A549 (cell line): ENCODE measurements at regions not wholly inside any gene's neighbourhood (a gene's known extent, or its start where the extent isn't known, plus 50 kb on each side); places are given as distances from the start of the nearest gene placed in this dataset.
"Not testable (repeated sequence)": the region's sequence is repeated elsewhere in the genome, so short reads cannot be mapped to it uniquely, and the experiment has no call there.

Experiments used
- ATAC-seq, 2 experiments: fragments of 200-7000 bp in 1 of 2; fragments of >200 bp in 1 of 2; cut with Nextera tagmentation in 1 of 2; cut with Tn5 transposase in 1 of 2; 3 replicates each; pipeline versions ENCODE4 v1.8.0 to v1.9.1; 2018 to 2020; ENCODE audit warnings: mild to moderate bottlenecking in 1 of 2, moderate library complexity in 1 of 2
- CTCF ChIA-PET: fragments of 300-600 bp; sonication (Branson Sonifier 250); formaldehyde crosslinking; extraction: SDS; loops from one replicate; lab custom pipeline; 2021; ENCODE audit warnings: antibody characterized with exemption, inconsistent platforms; lab: Yijun Ruan, JAX
- POLR2A ChIA-PET: fragments of 350-600 bp; formaldehyde crosslinking; extraction: SDS; loops from one replicate; lab custom pipeline; 2021; ENCODE audit warnings: antibody characterized with exemption, inconsistent platforms; lab: Yijun Ruan, JAX
- DNase-seq, 2 experiments: peaks; one replicate each; pipeline versions ENCODE4 v3.0.0 to v3.0.0-alpha.2; 2011 to 2016; ENCODE audit warnings: low read depth in 1 of 2, low spot score in 1 of 2
- FAIRE-seq: peaks from 2 replicates; lab custom pipeline; 2011; peaks lifted over from hg19 to GRCh38; lab: Jason Lieb, UNC
- H3K27ac ChIP-seq, 2 experiments: fragments of >200 bp; sonication (Bioruptor Twin); formaldehyde crosslinking; 3 replicates each; pipeline ENCODE4 v1.5.1; 2016 to 2017
- H3K4me1 ChIP-seq: fragments of >200 bp; sonication (Bioruptor Twin); formaldehyde crosslinking; 3 replicates; pipeline ENCODE4 v1.6.1; 2016
- H3K4me2 ChIP-seq: fragments of >200 bp; sonication (Bioruptor Twin); formaldehyde crosslinking; 3 replicates; pipeline ENCODE4 v1.6.1; 2016
- H3K4me3 ChIP-seq: fragments of >200 bp; sonication (Bioruptor Twin); formaldehyde crosslinking; 3 replicates; pipeline ENCODE4 v1.5.1; 2016
- H3K9me3 ChIP-seq: fragments of >200 bp; sonication (Bioruptor Twin); formaldehyde crosslinking; 3 replicates; pipeline ENCODE4 v1.6.1; 2016
- CBX8 ChIP-seq: fragments of 200-600 bp; sonication (generic); IDR thresholded peaks from 2 replicates; pipeline ENCODE4 v1.6.1; 2016
- EP300 ChIP-seq, 2 experiments: fragments of >200 bp; sonication (Bioruptor Twin); formaldehyde crosslinking; IDR thresholded peaks; 2 replicates in 1 of 2; 3 replicates in 1 of 2; pipeline ENCODE4 v1.6.1; 2016 to 2017
- ESRRA ChIP-seq: fragments of 150-350 bp; IDR thresholded peaks from 2 replicates; pipeline ENCODE4 v1.6.1; 2014; ENCODE audit warnings: mild to moderate bottlenecking, low read length, borderline replicate concordance
- FOSL2 ChIP-seq, 2 experiments: fragments of 450-650 bp in 1 of 2; fragments of >200 bp in 1 of 2; sonication (Bioruptor Twin) in 1 of 2; formaldehyde crosslinking; IDR thresholded peaks; 2 replicates each; pipeline versions ENCODE4 v1.5.0 to v1.6.1; 2016 to 2020; ENCODE audit warnings: mild to moderate bottlenecking in 1 of 2, moderate library complexity in 1 of 2
- HOXB13 ChIP-seq: fragments of 250-450 bp; sonication (Bioruptor Pico); IDR thresholded peaks from 2 replicates; pipeline ENCODE4 v1.5.0; 2020; ENCODE audit warnings: low read depth, mild to moderate bottlenecking, moderate library complexity
- JUN ChIP-seq, 2 experiments: fragments of >200 bp; sonication (Bioruptor Twin); formaldehyde crosslinking; IDR thresholded peaks; 2 replicates in 1 of 2; 3 replicates in 1 of 2; pipeline ENCODE4 v1.6.1; 2016 to 2017
- KDM5A ChIP-seq: fragments of 200-600 bp; sonication (generic); IDR thresholded peaks from 2 replicates; pipeline ENCODE4 v1.6.1; 2016; ENCODE audit warnings: antibody characterized with exemption, mild to moderate bottlenecking
- NPAS2 ChIP-seq: fragments of 250-450 bp; sonication (Bioruptor Pico); IDR thresholded peaks from 2 replicates; pipeline ENCODE4 v1.8.0; 2022; ENCODE audit warnings: mild to moderate bottlenecking, moderate library complexity, borderline replicate concordance
- PHF8 ChIP-seq: fragments of 200-600 bp; sonication (generic); IDR thresholded peaks from 2 replicates; pipeline ENCODE4 v1.6.1; 2016; ENCODE audit warnings: low read depth, mild to moderate bottlenecking, antibody characterized with exemption, moderate library complexity, borderline replicate concordance
- POLR2A ChIP-seq: IDR thresholded peaks from 2 replicates; pipeline ENCODE4 v1.6.1; 2012; ENCODE audit warnings: mild to moderate bottlenecking, low read length
- RFX5 ChIP-seq: fragments of 450-650 bp; IDR thresholded peaks from 2 replicates; pipeline ENCODE4 v1.7.1; 2014; ENCODE audit warnings: antibody characterized with exemption, mild to moderate bottlenecking, moderate library complexity
- RNF2 ChIP-seq: fragments of 200-600 bp; sonication (generic); IDR thresholded peaks from 2 replicates; pipeline ENCODE4 v1.6.1; 2016; ENCODE audit warnings: low read depth, mild to moderate bottlenecking, antibody characterized with exemption, moderate library complexity, borderline replicate concordance
- TP53 ChIP-seq: fragments of 250-450 bp; sonication (Bioruptor Pico); IDR thresholded peaks from 2 replicates; pipeline ENCODE4 v1.5.0; 2021; ENCODE audit warnings: mild to moderate bottlenecking, moderate library complexity
- ZC3H11A ChIP-seq: fragments of 450-650 bp; IDR thresholded peaks from 2 replicates; pipeline ENCODE4 v1.6.1; 2014; ENCODE audit warnings: antibody characterized with exemption, mild to moderate bottlenecking
- ZNF302 ChIP-seq: fragments of 250-450 bp; sonication (Bioruptor Pico); IDR thresholded peaks from 2 replicates; pipeline ENCODE4 v1.9.0; 2021; ENCODE audit warnings: inconsistent platforms, mild to moderate bottlenecking, moderate library complexity
- WGBS: methylation state at CpG from one replicate; pipeline ENCODE4 v1.1.6; 2017; ENCODE audit errors: missing lambda C conversion rate; 5-methylcytosine and 5-hydroxymethylcytosine counted together
- TF ChIP-seq, protein P1 (sequence below): fragments of 250-450 bp; sonication (Bioruptor Pico); IDR thresholded peaks from 2 replicates; pipeline ENCODE4 v1.5.0; 2021; ENCODE audit warnings: mild to moderate bottlenecking, moderate library complexity, borderline replicate concordance
- TF ChIP-seq, protein P2 (sequence below): fragments of >200 bp; sonication (Bioruptor Twin); formaldehyde crosslinking; IDR thresholded peaks from 3 replicates; pipeline ENCODE4 v1.6.1; 2016
- TF ChIP-seq, protein P3 (sequence below): fragments of >200 bp; sonication (Bioruptor Twin); formaldehyde crosslinking; IDR thresholded peaks from 2 replicates; pipeline ENCODE4 v1.6.1; 2016
- TF ChIP-seq, protein P4 (sequence below): IDR thresholded peaks from 2 replicates; pipeline ENCODE4 v1.6.1; 2012
- TF ChIP-seq, protein P5 (sequence below): fragments of >200 bp; sonication (Bioruptor Twin); formaldehyde crosslinking; IDR thresholded peaks from 3 replicates; pipeline ENCODE4 v1.5.1; 2016

DNA sequence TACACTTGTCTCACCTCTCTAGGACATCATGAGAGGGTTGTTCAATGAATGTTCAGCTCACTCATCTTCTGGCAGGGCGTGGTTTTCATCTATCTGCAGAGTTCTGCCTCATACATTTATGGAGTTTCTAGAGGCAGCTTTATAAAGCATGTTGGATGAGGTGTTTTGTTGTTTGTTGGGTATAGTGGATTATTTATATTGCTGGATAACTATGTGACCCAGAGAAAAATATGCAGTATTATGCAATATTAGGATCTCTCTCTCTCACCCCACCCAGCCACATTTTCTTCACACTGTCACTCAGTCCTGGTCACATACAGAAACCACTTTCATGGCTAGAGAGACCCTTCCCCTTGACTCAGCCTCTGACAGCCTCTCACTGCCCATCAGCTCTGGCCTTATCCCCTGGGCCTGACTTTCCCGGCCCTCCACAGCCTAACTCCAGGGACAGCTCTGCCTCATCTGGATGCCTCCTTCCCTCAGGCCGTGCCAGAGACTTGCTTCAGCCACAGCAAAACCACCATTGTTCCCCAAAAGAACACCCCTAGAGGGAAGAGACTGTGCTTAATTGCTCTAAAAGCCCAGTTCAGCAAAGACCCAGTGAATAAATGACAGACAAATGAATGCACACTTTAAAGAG lies 260.3 kb downstream of the MYCN start:
- POLR2A ChIA-PET: no interaction called here
- WGBS: 35% methylated on average over 3 of the region's 3 CpGs

DNA sequence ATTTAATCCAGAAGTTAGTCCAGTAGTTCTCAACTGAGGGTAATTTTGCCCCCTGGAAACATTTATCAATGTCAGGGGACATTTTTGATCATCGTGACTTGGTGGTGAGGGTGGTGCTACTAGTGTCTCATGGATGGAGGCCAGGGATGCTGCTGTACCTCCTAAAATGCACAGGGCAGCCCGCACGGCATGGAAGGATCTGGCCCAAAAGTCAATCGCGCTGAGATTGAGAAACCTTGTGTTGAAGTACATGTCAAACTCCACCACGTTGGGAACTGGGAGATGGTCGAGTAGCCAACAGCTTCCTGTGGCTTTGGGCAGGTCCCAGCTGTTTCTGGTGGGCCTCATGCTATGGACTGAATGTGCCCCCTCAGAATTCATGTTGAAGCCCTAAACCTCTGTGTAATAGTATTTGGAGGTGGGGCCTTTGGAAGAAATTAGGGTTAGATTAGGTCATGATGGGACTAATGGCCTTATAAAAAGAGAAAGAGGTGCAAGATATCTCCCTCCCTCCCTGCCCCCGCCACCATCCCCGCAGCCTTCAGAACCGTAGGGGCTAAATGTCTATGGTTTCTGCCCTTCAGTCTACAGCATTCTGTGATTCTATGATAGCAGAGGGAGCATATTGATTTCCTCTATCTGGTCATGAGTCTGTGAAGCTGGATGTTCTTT lies 259.7 kb downstream of the MYCN start:
- TF ChIP-seq, protein P1, sequence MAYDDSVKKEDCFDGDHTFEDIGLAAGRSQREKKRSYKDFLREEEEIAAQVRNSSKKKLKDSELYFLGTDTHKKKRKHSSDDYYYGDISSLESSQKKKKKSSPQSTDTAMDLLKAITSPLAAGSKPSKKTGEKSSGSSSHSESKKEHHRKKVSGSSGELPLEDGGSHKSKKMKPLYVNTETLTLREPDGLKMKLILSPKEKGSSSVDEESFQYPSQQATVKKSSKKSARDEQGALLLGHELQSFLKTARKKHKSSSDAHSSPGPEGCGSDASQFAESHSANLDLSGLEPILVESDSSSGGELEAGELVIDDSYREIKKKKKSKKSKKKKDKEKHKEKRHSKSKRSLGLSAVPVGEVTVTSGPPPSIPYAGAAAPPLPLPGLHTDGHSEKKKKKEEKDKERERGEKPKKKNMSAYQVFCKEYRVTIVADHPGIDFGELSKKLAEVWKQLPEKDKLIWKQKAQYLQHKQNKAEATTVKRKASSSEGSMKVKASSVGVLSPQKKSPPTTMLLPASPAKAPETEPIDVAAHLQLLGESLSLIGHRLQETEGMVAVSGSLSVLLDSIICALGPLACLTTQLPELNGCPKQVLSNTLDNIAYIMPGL (CRISPR knock-in tag): no peak
- TF ChIP-seq, protein P2, sequence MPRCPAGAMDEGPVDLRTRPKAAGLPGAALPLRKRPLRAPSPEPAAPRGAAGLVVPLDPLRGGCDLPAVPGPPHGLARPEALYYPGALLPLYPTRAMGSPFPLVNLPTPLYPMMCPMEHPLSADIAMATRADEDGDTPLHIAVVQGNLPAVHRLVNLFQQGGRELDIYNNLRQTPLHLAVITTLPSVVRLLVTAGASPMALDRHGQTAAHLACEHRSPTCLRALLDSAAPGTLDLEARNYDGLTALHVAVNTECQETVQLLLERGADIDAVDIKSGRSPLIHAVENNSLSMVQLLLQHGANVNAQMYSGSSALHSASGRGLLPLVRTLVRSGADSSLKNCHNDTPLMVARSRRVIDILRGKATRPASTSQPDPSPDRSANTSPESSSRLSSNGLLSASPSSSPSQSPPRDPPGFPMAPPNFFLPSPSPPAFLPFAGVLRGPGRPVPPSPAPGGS: no peak
- TF ChIP-seq, protein P3, sequence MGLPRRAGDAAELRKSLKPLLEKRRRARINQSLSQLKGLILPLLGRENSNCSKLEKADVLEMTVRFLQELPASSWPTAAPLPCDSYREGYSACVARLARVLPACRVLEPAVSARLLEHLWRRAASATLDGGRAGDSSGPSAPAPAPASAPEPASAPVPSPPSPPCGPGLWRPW: no peak
- no peak for TF ChIP-seq PHF8
- TF ChIP-seq, protein P4, sequence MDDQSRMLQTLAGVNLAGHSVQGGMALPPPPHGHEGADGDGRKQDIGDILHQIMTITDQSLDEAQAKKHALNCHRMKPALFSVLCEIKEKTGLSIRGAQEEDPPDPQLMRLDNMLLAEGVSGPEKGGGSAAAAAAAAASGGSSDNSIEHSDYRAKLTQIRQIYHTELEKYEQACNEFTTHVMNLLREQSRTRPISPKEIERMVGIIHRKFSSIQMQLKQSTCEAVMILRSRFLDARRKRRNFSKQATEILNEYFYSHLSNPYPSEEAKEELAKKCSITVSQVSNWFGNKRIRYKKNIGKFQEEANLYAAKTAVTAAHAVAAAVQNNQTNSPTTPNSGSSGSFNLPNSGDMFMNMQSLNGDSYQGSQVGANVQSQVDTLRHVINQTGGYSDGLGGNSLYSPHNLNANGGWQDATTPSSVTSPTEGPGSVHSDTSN: no peak
- no peak for TF ChIP-seq NPAS2 (CRISPR knock-in tag)
- TF ChIP-seq ESRRA: no peak
- TF ChIP-seq RNF2: no peak
- no peak for TF ChIP-seq KDM5A
- TF ChIP-seq CBX8: no peak
- TF ChIP-seq RFX5: no peak
- no peak for TF ChIP-seq ZNF302
- TF ChIP-seq POLR2A: no peak
- no peak for TF ChIP-seq JUN (IDR thresholded peaks at IDR 0.05)
- TF ChIP-seq, protein P5, sequence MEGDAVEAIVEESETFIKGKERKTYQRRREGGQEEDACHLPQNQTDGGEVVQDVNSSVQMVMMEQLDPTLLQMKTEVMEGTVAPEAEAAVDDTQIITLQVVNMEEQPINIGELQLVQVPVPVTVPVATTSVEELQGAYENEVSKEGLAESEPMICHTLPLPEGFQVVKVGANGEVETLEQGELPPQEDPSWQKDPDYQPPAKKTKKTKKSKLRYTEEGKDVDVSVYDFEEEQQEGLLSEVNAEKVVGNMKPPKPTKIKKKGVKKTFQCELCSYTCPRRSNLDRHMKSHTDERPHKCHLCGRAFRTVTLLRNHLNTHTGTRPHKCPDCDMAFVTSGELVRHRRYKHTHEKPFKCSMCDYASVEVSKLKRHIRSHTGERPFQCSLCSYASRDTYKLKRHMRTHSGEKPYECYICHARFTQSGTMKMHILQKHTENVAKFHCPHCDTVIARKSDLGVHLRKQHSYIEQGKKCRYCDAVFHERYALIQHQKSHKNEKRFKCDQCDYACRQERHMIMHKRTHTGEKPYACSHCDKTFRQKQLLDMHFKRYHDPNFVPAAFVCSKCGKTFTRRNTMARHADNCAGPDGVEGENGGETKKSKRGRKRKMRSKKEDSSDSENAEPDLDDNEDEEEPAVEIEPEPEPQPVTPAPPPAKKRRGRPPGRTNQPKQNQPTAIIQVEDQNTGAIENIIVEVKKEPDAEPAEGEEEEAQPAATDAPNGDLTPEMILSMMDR: no peak
- no peak for TF ChIP-seq TP53 (CRISPR knock-in tag)
- no peak for TF ChIP-seq FOSL2 (IDR thresholded peaks at IDR 0.05)
- no peak for TF ChIP-seq FOSL2 (CRISPR knock-in tag; IDR thresholded peaks at IDR 0.05)
- no peak for TF ChIP-seq HOXB13 (CRISPR knock-in tag)
- FAIRE-seq: no peak

More for the DNA sequence above, 260.3 kb downstream of the MYCN start:
- no peaks in the 10 kb centered on the region for H3K4me1 ChIP-seq
- TF ChIP-seq EP300 (IDR thresholded peaks at IDR 0.05) (no peak), ZC3H11A (no peak), ZNF302 (no peak)
- TF ChIP-seq, protein P4: no peak
- TF ChIP-seq, all 56 proteins: peak for 0
- Histone ChIP-seq H3K9me3 (no peaks in the 10 kb centered on the region), H3K27ac (no peak overlapping the region), H3K4me2 (no peak overlapping the region), H3K4me3 (no peak overlapping the region)
- FAIRE-seq (no peak), ATAC-seq (no peak), DNase-seq (no peak)
- CTCF ChIA-PET: no interaction called here

DNA sequence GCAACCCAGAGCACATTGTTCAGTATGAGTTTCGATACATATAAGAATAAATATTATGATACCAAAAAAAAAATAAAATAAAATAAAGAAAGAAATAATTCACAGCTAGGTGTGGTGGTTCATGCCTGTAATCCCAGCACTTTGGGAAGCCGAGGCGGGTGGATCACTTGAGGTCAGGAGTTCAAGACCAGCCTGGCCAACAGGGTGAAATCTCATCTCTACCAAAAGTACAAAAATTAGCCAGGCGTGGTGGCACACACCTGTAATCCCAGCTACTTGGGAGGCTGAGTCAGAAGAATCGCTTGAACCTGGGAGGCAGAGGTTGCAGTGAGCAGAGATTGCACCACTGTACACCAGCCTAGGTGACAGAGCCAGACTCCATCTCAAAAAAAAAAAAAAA lies 258.9 kb downstream of the MYCN start:
- ATAC-seq, H3K4me2 ChIP-seq, POLR2A ChIA-PET, FAIRE-seq, DNase-seq, H3K27ac ChIP-seq, H3K4me1 ChIP-seq, H3K9me3 ChIP-seq, H3K4me3 ChIP-seq: not testable (repeated sequence)
- CTCF ChIA-PET: interaction anchor here (0.6 kb wide), 1 partner anchor 1917 kb away, joined by 3 read pairs; no protein-coding TSS in a partner anchor
- 41% methylated on average over 5 of the region's 5 CpGs for WGBS

More for the DNA sequence above, 259.7 kb downstream of the MYCN start:
- CTCF ChIA-PET: interaction anchor here (0.6 kb wide), 1 partner anchor 1917 kb away, joined by 3 read pairs; no protein-coding TSS in a partner anchor
- Histone ChIP-seq H3K27ac (no peak overlapping the region), H3K4me1 (no peaks in the 10 kb centered on the region), H3K4me2 (no peak overlapping the region), H3K4me3 (no peak overlapping the region), H3K9me3 (no peaks in the 10 kb centered on the region)
- 47% methylated on average over 10 of the region's 10 CpGs for WGBS
- POLR2A ChIA-PET: no interaction called here
- ATAC-seq (no peak), DNase-seq (no peak)
